KMS-11 (cell line): ENCODE measurements at regions not wholly inside any gene's neighbourhood (a gene's known extent, or its start where the extent isn't known, plus 50 kb on each side); places are given as distances from the start of the nearest gene placed in this dataset.

Experiments
- H2AFZ ChIP-seq: fragments of 200-600 bp; sonication (generic); 2 replicates; pipeline ENCODE4 v1.6.1; 2016; ENCODE audit warnings: antibody characterized with exemption, mixed run types, low read depth
- H3K27ac ChIP-seq: fragments of 200-600 bp; sonication (generic); 2 replicates; pipeline ENCODE4 v1.6.1; 2016; ENCODE audit warnings: mild to moderate bottlenecking, mixed run types
- H3K27me3 ChIP-seq: fragments of 200-600 bp; sonication (generic); 2 replicates; pipeline ENCODE4 v1.6.1; 2017; ENCODE audit warnings: mild to moderate bottlenecking, low read depth, mixed run types, moderate library complexity; ENCODE audit not compliant: insufficient read depth
- H3K36me3 ChIP-seq: fragments of 200-600 bp; sonication (generic); 2 replicates; pipeline ENCODE4 v1.6.1; 2017; ENCODE audit warnings: mild to moderate bottlenecking, mixed run types; ENCODE audit not compliant: insufficient read depth
- H3K4me1 ChIP-seq: fragments of 200-600 bp; sonication (generic); 2 replicates; pipeline ENCODE4 v1.6.1; 2016; ENCODE audit warnings: mild to moderate bottlenecking, low read depth, mixed run types; ENCODE audit not compliant: poor library complexity, severe bottlenecking
- H3K4me2 ChIP-seq: fragments of 200-600 bp; sonication (generic); 2 replicates; pipeline ENCODE4 v1.7.0; 2016; ENCODE audit warnings: mild to moderate bottlenecking, mixed run types
- H3K4me3 ChIP-seq: fragments of 200-600 bp; sonication (generic); IDR thresholded peaks from 2 replicates; pipeline ENCODE4 v1.6.1; 2017; ENCODE audit warnings: low read depth, low read length, mixed read lengths; ENCODE audit not compliant: insufficient read depth
- H3K79me2 ChIP-seq: fragments of 200-600 bp; sonication (generic); 2 replicates; pipeline ENCODE4 v1.6.1; 2016; ENCODE audit warnings: low read depth, mixed run types; ENCODE audit not compliant: insufficient read depth
- H3K9ac ChIP-seq: fragments of 200-600 bp; sonication (generic); 2 replicates; pipeline ENCODE4 v1.6.1; 2016; ENCODE audit warnings: mild to moderate bottlenecking, mixed run types
- H4K20me1 ChIP-seq: fragments of 200-600 bp; sonication (generic); 2 replicates; pipeline ENCODE4 v1.6.1; 2016; ENCODE audit warnings: mild to moderate bottlenecking, mixed run types; ENCODE audit not compliant: insufficient read depth
- TF ChIP-seq, protein P1 (sequence below): fragments of 200-600 bp; sonication (generic); conservative IDR thresholded peaks from 2 replicates; pipeline ENCODE4 v1.6.1; 2017; ENCODE audit warnings: low read depth, mild to moderate bottlenecking, antibody characterized with exemption, low read length, moderate library complexity, mixed read lengths

DNA sequence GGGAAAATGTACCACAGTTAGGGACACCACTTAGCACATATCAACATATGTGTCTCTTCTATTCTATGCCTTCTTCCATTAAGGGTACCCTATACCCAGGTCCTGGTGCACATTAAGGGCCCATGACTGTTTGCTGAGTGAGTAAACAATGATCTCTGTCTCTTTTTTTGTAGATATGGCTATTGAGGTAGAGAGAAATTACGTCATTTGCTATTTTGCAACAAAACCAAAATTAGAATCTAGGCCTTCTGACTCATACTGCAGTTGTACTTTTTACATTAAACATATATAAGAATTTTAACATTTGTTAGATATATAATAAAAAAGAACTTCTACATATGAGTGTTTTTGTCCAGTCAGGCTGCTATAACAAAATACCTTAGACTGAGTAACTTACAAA is 683.2 kb upstream of the LRRN3 start:
- Histone ChIP-seq H3K9ac (no peak overlapping the region), H3K4me2 (no peak overlapping the region), H2AFZ (no peak overlapping the region), H4K20me1 (no peaks in the 10 kb centered on the region), H3K36me3 (no peaks in the 10 kb centered on the region), H3K4me3 (no peak overlapping the region), H3K27me3 (no peaks in the 10 kb centered on the region), H3K4me1 (no peaks in the 10 kb centered on the region), H3K27ac (no peak overlapping the region), H3K79me2 (no peaks in the 10 kb centered on the region)
- TF ChIP-seq, protein P1, sequence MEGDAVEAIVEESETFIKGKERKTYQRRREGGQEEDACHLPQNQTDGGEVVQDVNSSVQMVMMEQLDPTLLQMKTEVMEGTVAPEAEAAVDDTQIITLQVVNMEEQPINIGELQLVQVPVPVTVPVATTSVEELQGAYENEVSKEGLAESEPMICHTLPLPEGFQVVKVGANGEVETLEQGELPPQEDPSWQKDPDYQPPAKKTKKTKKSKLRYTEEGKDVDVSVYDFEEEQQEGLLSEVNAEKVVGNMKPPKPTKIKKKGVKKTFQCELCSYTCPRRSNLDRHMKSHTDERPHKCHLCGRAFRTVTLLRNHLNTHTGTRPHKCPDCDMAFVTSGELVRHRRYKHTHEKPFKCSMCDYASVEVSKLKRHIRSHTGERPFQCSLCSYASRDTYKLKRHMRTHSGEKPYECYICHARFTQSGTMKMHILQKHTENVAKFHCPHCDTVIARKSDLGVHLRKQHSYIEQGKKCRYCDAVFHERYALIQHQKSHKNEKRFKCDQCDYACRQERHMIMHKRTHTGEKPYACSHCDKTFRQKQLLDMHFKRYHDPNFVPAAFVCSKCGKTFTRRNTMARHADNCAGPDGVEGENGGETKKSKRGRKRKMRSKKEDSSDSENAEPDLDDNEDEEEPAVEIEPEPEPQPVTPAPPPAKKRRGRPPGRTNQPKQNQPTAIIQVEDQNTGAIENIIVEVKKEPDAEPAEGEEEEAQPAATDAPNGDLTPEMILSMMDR = no peak

DNA sequence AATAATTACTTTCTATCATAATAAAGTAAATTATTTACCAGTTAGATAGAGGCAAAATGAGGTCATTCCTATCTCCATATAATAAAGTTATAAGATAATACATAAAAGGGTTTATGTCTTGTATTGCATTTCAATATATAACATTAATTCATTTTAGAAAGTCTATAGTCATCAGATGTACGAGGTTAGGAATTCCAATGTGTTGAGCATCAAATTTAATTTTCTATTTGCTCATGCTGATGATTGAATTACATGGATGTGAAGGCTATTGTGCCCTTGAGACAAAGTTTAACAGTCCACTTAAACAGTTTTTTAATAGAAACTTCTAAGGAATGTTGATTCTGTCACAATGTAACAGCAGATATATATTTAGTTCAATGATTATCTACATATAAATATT is 678.3 kb upstream of the LRRN3 start:
- H3K79me2 ChIP-seq = no peaks in the 10 kb centered on the region
- H3K27me3 ChIP-seq = no peaks in the 10 kb centered on the region
- H3K36me3 ChIP-seq = no peaks in the 10 kb centered on the region
- no peaks in the 10 kb centered on the region for H3K4me1 ChIP-seq
- no peak overlapping the region for H2AFZ ChIP-seq
- no peaks in the 10 kb centered on the region for H4K20me1 ChIP-seq
- TF ChIP-seq, protein P1 = no peak
- H3K9ac ChIP-seq = no peak overlapping the region
- no peak overlapping the region for H3K4me2 ChIP-seq
- H3K27ac ChIP-seq = no peak overlapping the region
- no peak overlapping the region for H3K4me3 ChIP-seq

GRCh38 chr7:110413038-110413437 is 677.9 kb upstream of the LRRN3 start:
- Histone ChIP-seq H3K9ac (no peak overlapping the region), H3K36me3 (no peaks in the 10 kb centered on the region), H4K20me1 (no peaks in the 10 kb centered on the region), H2AFZ (no peak overlapping the region), H3K4me3 (no peak overlapping the region), H3K27me3 (no peaks in the 10 kb centered on the region), H3K4me1 (no peaks in the 10 kb centered on the region), H3K27ac (no peak overlapping the region), H3K79me2 (no peaks in the 10 kb centered on the region), H3K4me2 (no peak overlapping the region)
- TF ChIP-seq, protein P1 = no peak

- no peak overlapping the region for H2AFZ ChIP-seq
- H3K4me3 ChIP-seq = no peak overlapping the region
- H3K79me2 ChIP-seq = no peaks in the 10 kb centered on the region
- no peaks in the 10 kb centered on the region for H3K4me1 ChIP-seq
- H3K9ac ChIP-seq = no peak overlapping the region
- no peak overlapping the region for H3K27ac ChIP-seq
- H3K27me3 ChIP-seq = no peaks in the 10 kb centered on the region
- H4K20me1 ChIP-seq = no peaks in the 10 kb centered on the region
- H3K36me3 ChIP-seq = no peaks in the 10 kb centered on the region
- H3K4me2 ChIP-seq = no peak overlapping the region
- TF ChIP-seq, protein P1 = no peak
Observed at GRCh38 chr7:110417611-110418010, 673.3 kb upstream of the LRRN3 start.
